HEK293T (cell line): ENCODE measurements at regions not wholly inside any gene's neighbourhood (a gene's known extent, or its start where the extent isn't known, plus 50 kb on each side); places are given as distances from the start of the nearest gene placed in this dataset.

Source experiments
- FOXM1 ChIP-seq: fragments of 450-650 bp; IDR thresholded peaks from 2 replicates; pipeline ENCODE4 v1.6.1; 2017; ENCODE audit warnings: mild to moderate bottlenecking, borderline replicate concordance
- SP1 ChIP-seq: fragments of 450-650 bp; IDR thresholded peaks from 2 replicates; pipeline ENCODE4 v1.6.1; 2017
- ZNF384 ChIP-seq: fragments of 450-650 bp; IDR thresholded peaks from 2 replicates; pipeline ENCODE4 v1.6.1; 2016

- TF ChIP-seq ZNF384: no peak
- TF ChIP-seq SP1: no peak
- no peak for TF ChIP-seq FOXM1
Measured at GRCh38 chr16:63880948-63881347, 1240.9 kb downstream of the CDH11 start.
